LoVo (cell line): ENCODE measurements at regions not wholly inside any gene's neighbourhood (a gene's known extent, or its start where the extent isn't known, plus 50 kb on each side); places are given as distances from the start of the nearest gene placed in this dataset.

Experiments
- DNase-seq: peaks from one replicate; pipeline ENCODE4 v3.0.0-alpha.2; 2016; ENCODE audit warnings: low spot score

DNA sequence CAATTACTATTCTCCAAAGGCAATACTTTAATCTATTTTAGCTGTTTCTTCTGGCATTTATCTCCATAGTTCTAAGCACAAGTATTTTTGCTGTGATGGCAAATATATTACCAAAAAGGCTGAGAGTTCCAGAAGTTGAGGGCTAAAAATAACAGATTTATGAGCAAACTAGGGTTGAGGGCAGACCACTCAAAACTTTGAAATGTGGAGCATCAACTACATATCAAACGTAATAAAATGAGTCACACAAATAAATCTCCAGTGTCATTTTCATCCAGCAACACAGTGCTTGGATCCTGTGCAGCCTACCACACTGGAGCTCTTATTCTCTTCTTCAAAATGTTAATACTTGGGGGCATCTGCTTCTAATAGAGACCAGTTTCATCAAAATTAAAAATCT is 163.9 kb downstream of the HS3ST1 start:
- no peak for DNase-seq

- DNase-seq: no peak
These were observed 164.3 kb downstream of the HS3ST1 start for GRCh38 chr4:11264346-11264745.

- no peak for DNase-seq
These were observed 165.5 kb downstream of the HS3ST1 start for GRCh38 chr4:11263208-11263607.

- DNase-seq: no peak
These were observed 167.4 kb downstream of the HS3ST1 start for GRCh38 chr4:11261066-11261850.

DNA sequence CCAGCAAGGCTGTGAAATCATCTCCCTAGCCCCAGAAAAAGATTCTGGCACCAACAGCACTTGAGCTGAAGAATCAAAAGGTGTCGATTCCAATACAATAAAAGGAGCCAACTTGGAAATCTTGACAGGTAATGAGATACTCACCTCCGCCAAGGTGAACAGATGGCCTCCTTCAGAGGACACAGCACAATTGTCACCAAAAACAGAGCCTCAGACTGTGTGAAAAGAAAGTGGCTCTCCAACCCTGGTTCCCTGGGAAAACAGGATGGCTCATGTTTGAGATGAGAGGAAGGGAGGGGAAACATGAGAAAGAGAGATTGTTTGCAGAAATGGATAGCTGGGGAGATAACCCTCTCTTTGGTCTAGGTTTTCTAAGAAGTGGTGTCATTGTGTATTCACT is 168.9 kb downstream of the HS3ST1 start:
- DNase-seq: no peak

- no peak for DNase-seq
These were observed 176.5 kb downstream of the HS3ST1 start for GRCh38 chr4:11252149-11252548.

- DNase-seq: no peak
These were observed 178.2 kb downstream of the HS3ST1 start for GRCh38 chr4:11250510-11250909.

GRCh38 chr4:11232015-11232414 is 196.7 kb downstream of the HS3ST1 start:
- peak; percentile 51 for DNase-seq

DNA sequence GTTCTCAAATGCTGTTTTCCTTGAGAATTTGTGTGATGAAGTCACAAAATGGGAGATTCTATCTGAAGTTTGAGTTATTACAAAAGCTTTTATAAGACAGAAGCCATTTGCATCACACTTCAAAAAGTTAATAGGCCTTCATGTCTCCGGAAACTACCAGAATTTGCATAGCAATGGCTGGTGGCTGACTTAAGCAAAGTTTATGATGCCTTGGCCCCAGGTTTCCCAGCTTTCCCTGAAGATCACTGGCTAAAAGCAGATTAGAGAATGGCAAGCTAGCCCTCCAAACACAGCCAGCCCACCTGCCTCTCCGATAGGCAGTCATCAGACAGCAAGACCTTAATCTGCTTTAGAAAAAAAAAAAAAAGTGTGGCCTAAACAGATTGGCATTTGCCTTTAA is 197.8 kb downstream of the HS3ST1 start:
- DNase-seq: no peak

DNA sequence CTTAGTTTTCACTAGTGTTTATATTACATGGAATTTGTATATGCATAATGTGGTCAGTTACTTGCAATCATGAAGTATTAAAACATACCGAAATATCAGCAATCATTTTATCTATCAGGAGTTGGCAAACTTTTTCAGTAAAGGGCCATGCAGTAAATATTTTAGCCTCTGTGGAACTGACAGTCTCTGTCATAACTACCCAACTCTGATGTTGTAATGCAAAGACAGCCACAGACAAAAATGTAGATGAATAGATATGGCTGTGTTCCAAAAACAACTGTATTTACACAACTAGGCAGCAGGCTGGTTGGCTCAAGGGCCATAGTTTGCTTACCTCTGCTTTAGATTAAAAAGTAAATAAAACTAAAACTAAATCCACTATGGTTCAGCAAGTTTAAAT is 200.2 kb downstream of the HS3ST1 start:
- DNase-seq: peak; percentile 47

GRCh38 chr4:11223311-11223710 is 205.4 kb downstream of the HS3ST1 start:
- no peak for DNase-seq

DNA sequence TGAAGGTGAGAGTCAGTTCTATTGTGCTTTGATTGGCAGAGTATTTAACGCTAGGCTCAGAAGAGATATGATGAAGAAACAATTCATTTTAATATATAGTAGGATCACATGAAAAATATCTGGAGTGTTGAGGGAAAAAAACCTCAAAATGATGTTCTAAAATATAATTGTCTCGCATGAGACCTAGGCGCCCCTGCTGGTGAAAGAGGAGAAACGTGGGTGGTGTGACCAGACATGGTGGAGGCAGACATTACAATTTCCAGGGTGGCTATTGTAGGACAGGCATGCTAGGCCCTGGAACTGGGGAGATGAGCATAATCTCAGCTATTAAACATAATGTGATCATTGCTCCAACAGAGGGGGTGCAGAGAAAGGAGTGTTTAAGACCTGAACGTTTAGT is 210.0 kb downstream of the HS3ST1 start:
- DNase-seq: no peak

- no peak for DNase-seq
These were observed 212.2 kb downstream of the HS3ST1 start for GRCh38 chr4:11216520-11216919.

DNA sequence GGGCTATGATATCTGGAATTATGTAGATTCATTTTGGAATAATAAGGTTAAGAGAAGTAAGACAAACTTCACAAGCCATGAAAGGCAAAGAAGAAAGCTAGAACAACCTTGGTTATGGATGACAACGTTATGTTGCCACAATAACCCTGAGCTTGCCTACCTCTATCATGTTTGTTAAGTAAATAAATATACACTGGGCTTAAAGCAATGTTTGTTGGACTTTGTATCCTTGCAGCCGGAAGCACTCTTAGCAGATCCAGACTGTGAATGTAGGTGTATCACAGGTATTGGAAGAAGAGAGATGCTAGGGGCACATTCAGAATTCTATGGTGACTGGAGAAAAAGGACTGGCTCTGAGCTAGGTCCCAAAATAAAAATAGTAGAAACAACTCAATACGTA is 214.4 kb downstream of the HS3ST1 start:
- no peak for DNase-seq

DNA sequence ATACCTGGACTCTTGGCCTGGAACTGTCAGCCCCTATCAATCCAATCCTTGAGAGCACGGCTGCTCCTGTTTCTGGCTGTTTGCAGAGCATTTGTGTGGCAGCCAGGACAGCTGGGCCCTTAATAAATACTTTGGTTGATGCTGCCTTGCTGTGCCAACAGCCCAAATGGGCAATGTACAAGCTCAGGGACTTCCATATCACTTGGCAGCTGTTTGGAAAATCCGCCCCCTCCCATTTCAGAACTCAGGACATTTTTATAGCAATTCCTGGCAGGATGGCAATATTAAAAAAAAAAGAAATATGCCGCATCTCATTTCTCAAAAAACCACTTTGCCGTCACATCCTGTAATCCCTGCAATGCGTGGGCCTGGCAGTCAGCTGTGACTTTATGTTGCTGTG is 218.9 kb downstream of the HS3ST1 start:
- no peak for DNase-seq

GRCh38 chr4:11201256-11201655 is 227.4 kb downstream of the HS3ST1 start:
- no peak for DNase-seq

DNA sequence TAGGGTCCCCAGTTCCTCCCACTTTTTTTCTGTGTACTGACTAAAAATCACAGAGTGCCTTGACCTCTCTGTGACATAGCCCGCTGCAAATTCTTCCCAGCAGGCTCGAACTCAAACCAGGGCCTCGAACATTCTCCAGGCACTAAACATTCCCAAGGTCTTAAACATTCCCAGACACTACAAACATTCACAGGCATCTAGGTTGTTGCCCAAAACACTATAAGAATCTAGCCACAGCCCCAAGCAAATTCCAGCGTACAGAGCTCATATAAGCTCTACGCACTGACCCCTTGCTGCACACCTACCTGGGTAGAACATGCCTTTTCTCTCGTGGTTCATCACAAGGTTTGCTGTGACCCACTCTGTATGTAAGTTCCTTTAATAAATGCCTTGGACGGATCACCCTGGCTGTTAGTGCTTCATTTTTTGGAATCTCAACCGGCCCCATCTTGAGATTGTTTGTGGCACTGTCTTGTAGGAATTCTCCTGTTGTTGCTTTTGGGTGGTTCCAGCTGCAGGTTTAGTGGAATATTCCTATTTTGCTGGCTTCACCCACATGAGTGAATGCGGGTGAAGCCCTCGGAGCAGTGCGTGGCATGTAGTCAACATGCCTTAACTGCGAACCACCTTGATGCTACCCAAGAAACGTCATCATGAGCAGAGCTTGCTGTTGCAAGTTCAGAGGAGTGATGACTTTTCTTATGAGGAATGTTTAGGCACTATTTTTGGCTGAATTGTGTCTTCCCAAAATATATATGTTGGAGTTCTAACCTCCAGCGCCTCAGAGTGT is 230.0 kb downstream of the HS3ST1 start:
- no peak for DNase-seq

GRCh38 chr4:11197631-11198341 is 230.9 kb downstream of the HS3ST1 start:
- no peak for DNase-seq

- no peak for DNase-seq
These were observed 231.7 kb downstream of the HS3ST1 start for GRCh38 chr4:11196927-11197522.

- DNase-seq: no peak
These were observed 234.3 kb downstream of the HS3ST1 start for GRCh38 chr4:11194431-11194830.

- DNase-seq: no peak
These were observed 238.9 kb downstream of the HS3ST1 start for GRCh38 chr4:11189756-11190155.

- DNase-seq: no peak
These were observed 245.3 kb downstream of the HS3ST1 start for GRCh38 chr4:11183356-11183740.
